Panc1 (cell line): ENCODE measurements at regions not wholly inside any gene's neighbourhood (a gene's known extent, or its start where the extent isn't known, plus 50 kb on each side); places are given as distances from the start of the nearest gene placed in this dataset.

ENCODE experiments used
- POLR2AphosphoS5 ChIP-seq: IDR thresholded peaks from 2 replicates; pipeline ENCODE4 v1.6.1; 2012; ENCODE audit warnings: mild to moderate bottlenecking, low read depth, low read length, moderate library complexity
- SIN3A ChIP-seq: IDR thresholded peaks from 2 replicates; pipeline ENCODE4 v1.6.1; 2012; ENCODE audit warnings: low read depth, mild to moderate bottlenecking, low read length, moderate library complexity, borderline replicate concordance; ENCODE audit not compliant: insufficient read depth
- TCF7L2 ChIP-seq: IDR thresholded peaks from 2 replicates; pipeline ENCODE4 v1.6.1; 2011; ENCODE audit warnings: mild to moderate bottlenecking, low read depth, low read length, inconsistent platforms
- TF ChIP-seq, protein P1 (sequence below): fragments of 450-650 bp; IDR thresholded peaks from 2 replicates; pipeline ENCODE4 v1.5.1; 2017; ENCODE audit warnings: mild to moderate bottlenecking
- TF ChIP-seq, protein P2 (sequence below), 2 experiments: IDR thresholded peaks; 2 replicates each; pipeline ENCODE4 v1.6.1; 2011 to 2012; ENCODE audit warnings: low read depth in 2 of 2, control low read depth in 1 of 2, low read length in 1 of 2, mild to moderate bottlenecking in 1 of 2, moderate library complexity in 1 of 2; ENCODE audit not compliant: insufficient read depth in 1 of 2

DNA sequence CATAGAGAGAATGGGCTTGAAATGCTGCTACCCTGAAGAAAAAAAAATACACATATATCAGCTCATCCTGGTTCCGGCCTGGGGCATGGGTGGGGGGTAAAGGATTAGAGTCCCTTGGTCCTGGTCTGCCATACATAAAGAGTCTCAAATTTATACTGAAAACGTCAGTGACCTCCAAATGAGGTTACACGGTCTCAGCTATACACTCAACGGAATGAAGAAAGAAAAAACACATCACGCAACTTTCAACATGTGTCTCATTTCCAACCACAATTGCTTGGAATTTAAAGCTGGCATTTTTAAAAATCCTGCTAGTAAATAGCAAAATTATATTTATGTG is 612.8 kb downstream of the MCTP2 start:
- TF ChIP-seq, protein P1, sequence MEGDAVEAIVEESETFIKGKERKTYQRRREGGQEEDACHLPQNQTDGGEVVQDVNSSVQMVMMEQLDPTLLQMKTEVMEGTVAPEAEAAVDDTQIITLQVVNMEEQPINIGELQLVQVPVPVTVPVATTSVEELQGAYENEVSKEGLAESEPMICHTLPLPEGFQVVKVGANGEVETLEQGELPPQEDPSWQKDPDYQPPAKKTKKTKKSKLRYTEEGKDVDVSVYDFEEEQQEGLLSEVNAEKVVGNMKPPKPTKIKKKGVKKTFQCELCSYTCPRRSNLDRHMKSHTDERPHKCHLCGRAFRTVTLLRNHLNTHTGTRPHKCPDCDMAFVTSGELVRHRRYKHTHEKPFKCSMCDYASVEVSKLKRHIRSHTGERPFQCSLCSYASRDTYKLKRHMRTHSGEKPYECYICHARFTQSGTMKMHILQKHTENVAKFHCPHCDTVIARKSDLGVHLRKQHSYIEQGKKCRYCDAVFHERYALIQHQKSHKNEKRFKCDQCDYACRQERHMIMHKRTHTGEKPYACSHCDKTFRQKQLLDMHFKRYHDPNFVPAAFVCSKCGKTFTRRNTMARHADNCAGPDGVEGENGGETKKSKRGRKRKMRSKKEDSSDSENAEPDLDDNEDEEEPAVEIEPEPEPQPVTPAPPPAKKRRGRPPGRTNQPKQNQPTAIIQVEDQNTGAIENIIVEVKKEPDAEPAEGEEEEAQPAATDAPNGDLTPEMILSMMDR = no peak
- TF ChIP-seq, protein P2, sequence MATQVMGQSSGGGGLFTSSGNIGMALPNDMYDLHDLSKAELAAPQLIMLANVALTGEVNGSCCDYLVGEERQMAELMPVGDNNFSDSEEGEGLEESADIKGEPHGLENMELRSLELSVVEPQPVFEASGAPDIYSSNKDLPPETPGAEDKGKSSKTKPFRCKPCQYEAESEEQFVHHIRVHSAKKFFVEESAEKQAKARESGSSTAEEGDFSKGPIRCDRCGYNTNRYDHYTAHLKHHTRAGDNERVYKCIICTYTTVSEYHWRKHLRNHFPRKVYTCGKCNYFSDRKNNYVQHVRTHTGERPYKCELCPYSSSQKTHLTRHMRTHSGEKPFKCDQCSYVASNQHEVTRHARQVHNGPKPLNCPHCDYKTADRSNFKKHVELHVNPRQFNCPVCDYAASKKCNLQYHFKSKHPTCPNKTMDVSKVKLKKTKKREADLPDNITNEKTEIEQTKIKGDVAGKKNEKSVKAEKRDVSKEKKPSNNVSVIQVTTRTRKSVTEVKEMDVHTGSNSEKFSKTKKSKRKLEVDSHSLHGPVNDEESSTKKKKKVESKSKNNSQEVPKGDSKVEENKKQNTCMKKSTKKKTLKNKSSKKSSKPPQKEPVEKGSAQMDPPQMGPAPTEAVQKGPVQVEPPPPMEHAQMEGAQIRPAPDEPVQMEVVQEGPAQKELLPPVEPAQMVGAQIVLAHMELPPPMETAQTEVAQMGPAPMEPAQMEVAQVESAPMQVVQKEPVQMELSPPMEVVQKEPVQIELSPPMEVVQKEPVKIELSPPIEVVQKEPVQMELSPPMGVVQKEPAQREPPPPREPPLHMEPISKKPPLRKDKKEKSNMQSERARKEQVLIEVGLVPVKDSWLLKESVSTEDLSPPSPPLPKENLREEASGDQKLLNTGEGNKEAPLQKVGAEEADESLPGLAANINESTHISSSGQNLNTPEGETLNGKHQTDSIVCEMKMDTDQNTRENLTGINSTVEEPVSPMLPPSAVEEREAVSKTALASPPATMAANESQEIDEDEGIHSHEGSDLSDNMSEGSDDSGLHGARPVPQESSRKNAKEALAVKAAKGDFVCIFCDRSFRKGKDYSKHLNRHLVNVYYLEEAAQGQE (IDR thresholded peaks at IDR 0.05; ENCODE audit: insufficient read depth in 1 of 2, low read depth in 2 of 2, low read length in 1 of 2) = no peak
- TF ChIP-seq SIN3A (no peak), POLR2AphosphoS5 (no peak), TCF7L2 (no peak)
